Right lobe of liver (tissue), 4 donors: ENCODE measurements at regions not wholly inside any gene's neighbourhood (a gene's known extent, or its start where the extent isn't known, plus 50 kb on each side); places are given as distances from the start of the nearest gene placed in this dataset.

Experiments used
- POLR2A ChIP-seq: fragments of 450-650 bp; IDR thresholded peaks from one replicate; pipeline ENCODE4 v1.6.1; 2017; ENCODE audit warnings: antibody characterized with exemption, mild to moderate bottlenecking
- TF ChIP-seq, protein P1 (sequence below), 4 donors: fragments of 200-600 bp in 3 of 4; fragments of 450-650 bp in 1 of 4; IDR thresholded peaks; one replicate each; pipeline versions ENCODE4 v1.5.1 to v1.8.0; 2016 to 2022; ENCODE audit warnings: antibody characterized with exemption in 4 of 4, mild to moderate bottlenecking in 2 of 4
- donor health status: DM: no; HTN: no; CAD: no.
- donor health status: DM: no; HTN: no; CAD: no.
- donor health status: DM: no; HTN: yes; CAD: no.

DNA sequence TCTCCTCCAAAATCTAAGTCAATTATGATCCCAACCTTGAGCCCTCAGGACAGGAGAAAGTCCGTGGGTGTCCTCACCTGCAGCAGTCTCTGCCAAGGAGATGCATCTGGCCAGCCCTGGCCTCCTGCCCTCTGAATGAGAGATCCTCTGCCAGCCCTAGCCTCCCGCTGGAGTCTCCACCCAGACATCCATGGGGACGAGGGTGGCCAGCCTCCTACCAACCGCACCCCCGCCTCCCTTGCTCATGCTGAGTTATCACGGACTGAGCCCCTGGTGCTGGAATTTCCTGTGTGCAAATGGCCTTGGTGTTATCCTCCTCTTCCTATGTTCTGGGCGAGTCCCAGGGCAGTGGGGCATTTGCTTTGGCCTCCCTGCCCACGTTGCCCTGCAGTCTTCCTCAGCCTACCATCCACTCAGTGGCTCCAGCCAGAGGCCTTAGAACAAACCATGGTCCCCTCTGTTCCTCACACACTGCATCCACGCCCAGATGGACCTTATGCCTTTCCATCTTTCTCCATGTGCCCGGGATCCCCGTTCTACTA is 116.4 kb downstream of the ACKR3 start:
- TF ChIP-seq, protein P1, sequence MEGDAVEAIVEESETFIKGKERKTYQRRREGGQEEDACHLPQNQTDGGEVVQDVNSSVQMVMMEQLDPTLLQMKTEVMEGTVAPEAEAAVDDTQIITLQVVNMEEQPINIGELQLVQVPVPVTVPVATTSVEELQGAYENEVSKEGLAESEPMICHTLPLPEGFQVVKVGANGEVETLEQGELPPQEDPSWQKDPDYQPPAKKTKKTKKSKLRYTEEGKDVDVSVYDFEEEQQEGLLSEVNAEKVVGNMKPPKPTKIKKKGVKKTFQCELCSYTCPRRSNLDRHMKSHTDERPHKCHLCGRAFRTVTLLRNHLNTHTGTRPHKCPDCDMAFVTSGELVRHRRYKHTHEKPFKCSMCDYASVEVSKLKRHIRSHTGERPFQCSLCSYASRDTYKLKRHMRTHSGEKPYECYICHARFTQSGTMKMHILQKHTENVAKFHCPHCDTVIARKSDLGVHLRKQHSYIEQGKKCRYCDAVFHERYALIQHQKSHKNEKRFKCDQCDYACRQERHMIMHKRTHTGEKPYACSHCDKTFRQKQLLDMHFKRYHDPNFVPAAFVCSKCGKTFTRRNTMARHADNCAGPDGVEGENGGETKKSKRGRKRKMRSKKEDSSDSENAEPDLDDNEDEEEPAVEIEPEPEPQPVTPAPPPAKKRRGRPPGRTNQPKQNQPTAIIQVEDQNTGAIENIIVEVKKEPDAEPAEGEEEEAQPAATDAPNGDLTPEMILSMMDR (IDR thresholded peaks at IDR 0.05): no peak
- TF ChIP-seq POLR2A: no peak
